GM19043 (cell line): ENCODE measurements at regions not wholly inside any gene's neighbourhood (a gene's known extent, or its start where the extent isn't known, plus 50 kb on each side); places are given as distances from the start of the nearest gene placed in this dataset.

Source experiments
- ATAC-seq: cut with Tn5 transposase; IDR thresholded peaks from one replicate; pipeline ENCODE4 v1.9.1; 2021; ENCODE audit warnings: low read depth; ENCODE audit not compliant: unreplicated experiment

- no peak for ATAC-seq
These were observed 102.8 kb downstream of the FOXL1 start for GRCh38 chr16:86681031-86681756.

- ATAC-seq: no peak
These were observed 103.4 kb downstream of the FOXL1 start for GRCh38 chr16:86681757-86682106.

- ATAC-seq: no peak
These were observed 104.0 kb downstream of the FOXL1 start for GRCh38 chr16:86682219-86682904.

- ATAC-seq: no peak
These were observed 105.3 kb downstream of the FOXL1 start for GRCh38 chr16:86683441-86684194.

GRCh38 chr16:86685076-86685475, 106.7 kb downstream of the FOXL1 start:
- ATAC-seq: no peak

- no peak for ATAC-seq
These were observed 112.6 kb downstream of the FOXL1 start for GRCh38 chr16:86690970-86691369.

GRCh38 chr16:86692426-86692825, 114.1 kb downstream of the FOXL1 start:
- no peak for ATAC-seq

- no peak for ATAC-seq
These were observed 114.7 kb downstream of the FOXL1 start for GRCh38 chr16:86693033-86693432.

GRCh38 chr16:86697715-86698114, 119.4 kb downstream of the FOXL1 start:
- no peak for ATAC-seq

- ATAC-seq: no peak
These were observed 121.9 kb downstream of the FOXL1 start for GRCh38 chr16:86700046-86700945.

- ATAC-seq: no peak
These were observed 123.1 kb downstream of the FOXL1 start for GRCh38 chr16:86701286-86701975.

GRCh38 chr16:86702824-86703588, 124.7 kb downstream of the FOXL1 start:
- no peak for ATAC-seq

GRCh38 chr16:86704516-86704915, 126.2 kb downstream of the FOXL1 start:
- ATAC-seq: no peak

GRCh38 chr16:86706726-86707125, 128.4 kb downstream of the FOXL1 start:
- ATAC-seq: no peak

- no peak for ATAC-seq
These were observed 128.8 kb downstream of the FOXL1 start for GRCh38 chr16:86707171-86707570.

- no peak for ATAC-seq
These were observed 129.2 kb downstream of the FOXL1 start for GRCh38 chr16:86707581-86707980.

- no peak for ATAC-seq
These were observed 130.1 kb downstream of the FOXL1 start for GRCh38 chr16:86708431-86708830.

- no peak for ATAC-seq
These were observed 130.8 kb downstream of the FOXL1 start for GRCh38 chr16:86709103-86709502.

- no peak for ATAC-seq
These were observed 131.7 kb downstream of the FOXL1 start for GRCh38 chr16:86709902-86710601.
